ENCODE measurements at regions not wholly inside any gene's neighbourhood (a gene's known extent, or its start where the extent isn't known, plus 50 kb on each side); places are given as distances from the start of the nearest gene placed in this dataset.
"Not testable (repeated sequence)": the region's sequence is repeated elsewhere in the genome, so short reads cannot be mapped to it uniquely, and the experiment has no call there.

GRCh38 chr21:29430576-29430975 is 131.9 kb downstream of the BACH1 start:
- H3K9me3 ChIP-seq: no peaks in the 10 kb centered on the region
- no peaks in the 10 kb centered on the region for H3K4me1 ChIP-seq
- no peak overlapping the region for H3K4me3 ChIP-seq
- no peak for ATAC-seq
- in situ Hi-C loops (cut with MboI; ENCODE audit: low sequenced_read_pairs in 4 of 4): no loop called here
- H3K36me3 ChIP-seq: no peaks in the 10 kb centered on the region
- no peak for TF ChIP-seq CTCF (IDR thresholded peaks at IDR 0.05 in 4 of 5, conservative IDR thresholded peaks at IDR 0.05 in 1 of 5)
- no peak for TF ChIP-seq POLR2A (IDR thresholded peaks at IDR 0.05)
- no peaks in the 10 kb centered on the region for H3K27me3 ChIP-seq
- intact Hi-C loops (cut with DNase I; ENCODE audit: low total_unique reads): no loop called here
- DNase-seq: no peak
- no peak overlapping the region for H3K27ac ChIP-seq

GRCh38 chr21:29431178-29431577 is 132.5 kb downstream of the BACH1 start:
- Histone ChIP-seq H3K27ac (no peak overlapping the region), H3K36me3 (no peaks in the 10 kb centered on the region), H3K4me3 (no peak overlapping the region), H3K9me3 (no peaks in the 10 kb centered on the region), H3K27me3 (no peaks in the 10 kb centered on the region), H3K4me1 (no peaks in the 10 kb centered on the region)
- intact Hi-C loops (cut with DNase I; ENCODE audit: low total_unique reads): no loop called here
- DNase-seq (no peak), ATAC-seq (no peak)
- TF ChIP-seq CTCF (IDR thresholded peaks at IDR 0.05 in 4 of 5, conservative IDR thresholded peaks at IDR 0.05 in 1 of 5): no peak
- TF ChIP-seq POLR2A (IDR thresholded peaks at IDR 0.05): no peak
- in situ Hi-C loops (cut with MboI; ENCODE audit: low sequenced_read_pairs in 4 of 4): no loop called here

DNA sequence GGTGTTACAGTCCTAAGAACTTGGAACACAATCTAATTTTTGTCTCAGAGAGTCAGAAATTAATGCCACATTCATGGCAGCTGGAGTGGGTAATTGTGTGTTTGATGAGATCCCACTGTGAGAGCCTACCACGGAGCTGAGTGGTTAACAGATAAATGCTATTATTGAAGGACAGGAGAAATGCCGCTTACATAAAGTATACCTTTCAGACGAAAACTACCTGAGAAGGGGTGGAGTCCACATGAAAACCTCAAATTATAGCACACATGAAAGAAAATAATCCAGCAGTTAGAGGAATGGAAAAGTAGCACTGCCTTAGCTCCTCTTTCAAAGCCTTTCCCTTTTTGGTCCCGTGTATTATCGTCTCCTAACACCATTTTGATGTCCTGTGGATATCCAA is 133.0 kb downstream of the BACH1 start:
- TF ChIP-seq CTCF (IDR thresholded peaks at IDR 0.05 in 4 of 5, conservative IDR thresholded peaks at IDR 0.05 in 1 of 5) (no peak), POLR2A (IDR thresholded peaks at IDR 0.05) (no peak)
- H3K36me3 ChIP-seq: no peaks in the 10 kb centered on the region
- intact Hi-C loops (cut with DNase I; ENCODE audit: low total_unique reads) (no loop called here), in situ Hi-C loops (cut with MboI; ENCODE audit: low sequenced_read_pairs in 4 of 4) (no loop called here)
- ATAC-seq (no peak), DNase-seq (no peak)
- no peak overlapping the region for H3K4me3 ChIP-seq
- H3K9me3 ChIP-seq: no peaks in the 10 kb centered on the region
- H3K27ac ChIP-seq: no peak overlapping the region
- no peaks in the 10 kb centered on the region for H3K27me3 ChIP-seq
- H3K4me1 ChIP-seq: no peaks in the 10 kb centered on the region

DNA sequence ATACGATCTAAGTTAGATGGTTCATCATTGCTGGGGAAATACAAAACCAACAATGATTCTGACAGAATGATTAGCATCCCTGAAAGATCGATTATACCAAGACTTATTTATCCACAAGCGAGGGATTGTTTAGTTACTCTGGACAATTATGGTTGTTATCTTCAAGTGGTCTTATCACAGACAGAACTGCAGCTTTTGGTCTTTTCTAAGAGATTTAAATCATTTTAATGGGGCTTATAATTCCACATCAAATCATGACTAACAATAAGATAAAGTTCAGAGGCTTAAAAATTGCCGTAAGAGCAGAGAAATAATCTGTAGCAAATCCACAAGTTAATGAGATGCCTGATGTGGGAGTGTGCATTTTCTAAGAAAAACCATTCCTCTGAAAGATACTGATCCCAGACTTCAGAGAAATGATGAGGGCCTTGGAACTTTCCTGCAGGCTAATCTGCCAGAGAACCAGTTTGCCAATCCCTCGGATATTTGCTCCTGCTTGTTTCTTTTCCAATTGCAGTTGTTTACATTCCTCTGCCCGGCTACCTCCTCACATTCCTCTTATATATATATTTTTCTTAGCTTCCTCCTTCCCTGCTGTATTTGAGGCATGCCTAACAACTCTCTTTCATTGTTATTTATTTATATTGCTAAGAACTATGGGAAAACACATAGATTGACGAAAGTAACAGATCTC is 134.8 kb downstream of the BACH1 start:
- in situ Hi-C loops (cut with MboI; ENCODE audit: low sequenced_read_pairs in 4 of 4): no loop called here
- no peak for ATAC-seq
- H3K27ac ChIP-seq: no peak overlapping the region
- H3K27me3 ChIP-seq: no peaks in the 10 kb centered on the region
- H3K9me3 ChIP-seq: no peaks in the 10 kb centered on the region
- no peak for TF ChIP-seq POLR2A (IDR thresholded peaks at IDR 0.05)
- no peak for TF ChIP-seq CTCF (IDR thresholded peaks at IDR 0.05 in 4 of 5, conservative IDR thresholded peaks at IDR 0.05 in 1 of 5)
- no peaks in the 10 kb centered on the region for H3K4me1 ChIP-seq
- no peak for DNase-seq
- no peaks in the 10 kb centered on the region for H3K36me3 ChIP-seq
- intact Hi-C loops (cut with DNase I; ENCODE audit: low total_unique reads): no loop called here
- H3K4me3 ChIP-seq: no peak overlapping the region

- DNase-seq: no peak
- no peak for TF ChIP-seq CTCF (IDR thresholded peaks at IDR 0.05 in 4 of 5, conservative IDR thresholded peaks at IDR 0.05 in 1 of 5)
- no peak for TF ChIP-seq POLR2A (IDR thresholded peaks at IDR 0.05)
- Histone ChIP-seq H3K27me3 (no peaks in the 10 kb centered on the region), H3K27ac (no peak overlapping the region), H3K36me3 (no peaks in the 10 kb centered on the region), H3K4me3 (no peak overlapping the region), H3K4me1 (no peaks in the 10 kb centered on the region), H3K9me3 (no peaks in the 10 kb centered on the region)
- no peak for ATAC-seq
- intact Hi-C loops (cut with DNase I; ENCODE audit: low total_unique reads): no loop called here
- in situ Hi-C loops (cut with MboI; ENCODE audit: low sequenced_read_pairs in 4 of 4): no loop called here
These were observed 135.4 kb downstream of the BACH1 start for GRCh38 chr21:29434081-29434480.

DNA sequence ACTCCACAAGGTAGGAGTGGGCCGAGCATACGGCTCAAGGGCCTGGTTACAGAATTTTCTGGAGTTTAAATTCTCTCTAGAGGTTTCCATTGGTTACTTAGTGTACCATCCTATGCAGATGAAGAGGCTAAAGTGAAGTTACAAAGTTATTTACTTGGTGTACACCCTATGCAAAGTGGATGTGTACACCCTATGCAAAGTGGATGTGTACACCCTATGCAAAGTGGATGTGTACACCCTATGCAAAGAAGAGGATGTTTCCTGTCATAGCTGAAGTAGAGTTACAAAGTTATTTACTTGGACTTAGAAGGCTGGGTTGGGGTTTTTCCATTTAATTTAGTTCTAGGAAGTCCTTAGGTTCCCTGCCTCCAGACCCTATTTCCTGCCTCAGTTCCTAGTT is 136.3 kb downstream of the BACH1 start:
- H3K4me1 ChIP-seq; H3K9me3 ChIP-seq; intact Hi-C loops (cut with DNase I; ENCODE audit: low total_unique reads); ATAC-seq; H3K27me3 ChIP-seq; H3K27ac ChIP-seq; DNase-seq; H3K36me3 ChIP-seq; in situ Hi-C loops (cut with MboI; ENCODE audit: low sequenced_read_pairs in 4 of 4); H3K4me3 ChIP-seq: not testable (repeated sequence)
